Nephron progenitor cell (in vitro differentiated cells): ENCODE measurements at regions not wholly inside any gene's neighbourhood (a gene's known extent, or its start where the extent isn't known, plus 50 kb on each side); places are given as distances from the start of the nearest gene placed in this dataset.

ENCODE experiments used
- DNase-seq: peaks from one replicate; pipeline ENCODE4 v3.0.0; 2021
- H3K27ac Mint-ChIP-seq: 2 replicates; pipeline ENCODE4 v1.8.0; 2021; ENCODE audit warnings: mild to moderate bottlenecking, moderate library complexity, mixed read lengths
- H3K27me3 Mint-ChIP-seq: 2 replicates; pipeline ENCODE4 v1.8.0; 2021; ENCODE audit warnings: mild to moderate bottlenecking, low read depth, mixed read lengths; ENCODE audit not compliant: poor library complexity
- H3K36me3 Mint-ChIP-seq: 2 replicates; pipeline ENCODE4 v1.8.0; 2021; ENCODE audit warnings: low read depth, mixed read lengths
- H3K4me1 Mint-ChIP-seq: 2 replicates; pipeline ENCODE4 v1.8.0; 2021; ENCODE audit warnings: mixed read lengths
- H3K4me3 Mint-ChIP-seq: 2 replicates; pipeline ENCODE4 v1.8.0; 2021; ENCODE audit warnings: mild to moderate bottlenecking, moderate library complexity, mixed read lengths
- H3K9me3 Mint-ChIP-seq: 2 replicates; pipeline ENCODE4 v1.8.0; 2021; ENCODE audit warnings: mild to moderate bottlenecking, moderate library complexity, mixed read lengths
- CTCF ChIP-seq: fragments of 200-600 bp; sonication (generic); IDR thresholded peaks from 2 replicates; pipeline ENCODE4 v1.5.0; 2021; ENCODE audit warnings: antibody characterized with exemption

GRCh38 chr6:92271091-92271490 is 1148.3 kb downstream of the EPHA7 start:
- Mint-ChIP-seq H3K27ac (no peak overlapping the region), H3K4me3 (no peak overlapping the region), H3K9me3 (no peaks in the 10 kb centered on the region), H3K4me1 (peaks cover 4% of the 10 kb centered on the region), H3K36me3 (no peaks in the 10 kb centered on the region), H3K27me3 (no peaks in the 10 kb centered on the region)
- TF ChIP-seq CTCF: no peak
- no peak for DNase-seq

- H3K4me3 Mint-ChIP-seq: no peak overlapping the region
- H3K27me3 Mint-ChIP-seq: no peaks in the 10 kb centered on the region
- no peak for DNase-seq
These were observed 1149.0 kb downstream of the EPHA7 start for GRCh38 chr6:92270365-92270764.

GRCh38 chr6:92267335-92267734 is 1152.0 kb downstream of the EPHA7 start:
- Mint-ChIP-seq H3K4me3 (no peak overlapping the region), H3K36me3 (no peaks in the 10 kb centered on the region), H3K27me3 (no peaks in the 10 kb centered on the region), H3K27ac (no peak overlapping the region), H3K4me1 (no peaks in the 10 kb centered on the region), H3K9me3 (no peaks in the 10 kb centered on the region)
- no peak for DNase-seq
- no peak for TF ChIP-seq CTCF

More at GRCh38 chr6:92270365-92270764, 1149.0 kb downstream of the EPHA7 start:
- Mint-ChIP-seq H3K27ac (no peak overlapping the region), H3K4me1 (peaks cover 4% of the 10 kb centered on the region), H3K36me3 (no peaks in the 10 kb centered on the region), H3K9me3 (no peaks in the 10 kb centered on the region)
- TF ChIP-seq CTCF: no peak

GRCh38 chr6:92263864-92264263 is 1155.5 kb downstream of the EPHA7 start:
- no peak for DNase-seq
- no peak overlapping the region for H3K4me3 Mint-ChIP-seq
- TF ChIP-seq CTCF: no peak
- H3K27ac Mint-ChIP-seq: no peak overlapping the region
- no peaks in the 10 kb centered on the region for H3K9me3 Mint-ChIP-seq
- H3K4me1 Mint-ChIP-seq: no peaks in the 10 kb centered on the region
- no peaks in the 10 kb centered on the region for H3K36me3 Mint-ChIP-seq
- H3K27me3 Mint-ChIP-seq: no peaks in the 10 kb centered on the region

- no peak for DNase-seq
- H3K9me3 Mint-ChIP-seq: no peaks in the 10 kb centered on the region
- no peaks in the 10 kb centered on the region for H3K27me3 Mint-ChIP-seq
- H3K36me3 Mint-ChIP-seq: no peaks in the 10 kb centered on the region
- no peak for TF ChIP-seq CTCF
- no peak overlapping the region for H3K4me3 Mint-ChIP-seq
- H3K4me1 Mint-ChIP-seq: no peaks in the 10 kb centered on the region
- H3K27ac Mint-ChIP-seq: no peak overlapping the region
These were observed 1160.2 kb downstream of the EPHA7 start for GRCh38 chr6:92259171-92259570.

GRCh38 chr6:92243315-92243714 is 1176.0 kb downstream of the EPHA7 start:
- Mint-ChIP-seq H3K27me3 (no peaks in the 10 kb centered on the region), H3K27ac (no peak overlapping the region), H3K4me3 (no peak overlapping the region), H3K36me3 (no peaks in the 10 kb centered on the region), H3K9me3 (no peaks in the 10 kb centered on the region), H3K4me1 (no peaks in the 10 kb centered on the region)
- no peak for TF ChIP-seq CTCF
- DNase-seq: no peak
